PC-9 (cell line): ENCODE measurements at regions not wholly inside any gene's neighbourhood (a gene's known extent, or its start where the extent isn't known, plus 50 kb on each side); places are given as distances from the start of the nearest gene placed in this dataset.
"Not testable (repeated sequence)": the region's sequence is repeated elsewhere in the genome, so short reads cannot be mapped to it uniquely, and the experiment has no call there.

Source experiments
- BruUV-seq: library from RNA; stranded (reverse); fragments of 400-500 nt; replicated peaks from 2 replicates; lab custom pipeline; 2021; lab: Mats Ljungman, UMichigan
- CTCF ChIA-PET: fragments of 300-600 bp; sonication (Branson Sonifier 250); formaldehyde crosslinking; loops from one replicate; lab custom pipeline; 2022; ENCODE audit warnings: antibody characterized with exemption; lab: Charles Lee
- POLR2A ChIA-PET: fragments of 300-600 bp; sonication (Branson Sonifier 250); formaldehyde crosslinking; loops from one replicate; lab custom pipeline; 2022; ENCODE audit warnings: antibody characterized with exemption; ENCODE audit not compliant: unreplicated experiment; lab: Charles Lee
- DNase-seq, 2 experiments: peaks; one replicate each; pipeline versions ENCODE4 v3.0.0 to v3.0.0-alpha.2; 2015 to 2022; ENCODE audit warnings: mixed read lengths in 1 of 2
- H2AFZ ChIP-seq: fragments of 200-600 bp; sonication (generic); 2 replicates; pipeline ENCODE4 v1.8.1; 2017; ENCODE audit warnings: antibody characterized with exemption
- H3F3A ChIP-seq: fragments of 200-600 bp; sonication (generic); 2 replicates; pipeline ENCODE4 v1.8.1; 2017; ENCODE audit warnings: antibody characterized with exemption, mild to moderate bottlenecking, low read depth; ENCODE audit not compliant: insufficient read depth
- H3K27ac ChIP-seq: fragments of 200-600 bp; sonication (generic); 2 replicates; pipeline ENCODE4 v1.6.1; 2016; ENCODE audit warnings: mixed run types
- H3K27me3 ChIP-seq: fragments of 200-600 bp; sonication (generic); 2 replicates; pipeline ENCODE4 v1.6.1; 2016; ENCODE audit warnings: low read depth, mixed run types; ENCODE audit not compliant: insufficient read depth
- H3K36me3 ChIP-seq: fragments of 200-600 bp; sonication (generic); 2 replicates; pipeline ENCODE4 v1.6.1; 2016; ENCODE audit warnings: low read depth, mixed run types
- H3K4me1 ChIP-seq: fragments of 200-600 bp; sonication (generic); replicated peaks from 2 replicates; pipeline ENCODE4 v1.6.1; 2016; ENCODE audit warnings: mixed run types; ENCODE audit not compliant: insufficient read depth
- H3K4me2 ChIP-seq: fragments of 200-600 bp; sonication (generic); 2 replicates; pipeline ENCODE4 v1.6.1; 2017; ENCODE audit warnings: mixed run types
- H3K4me3 ChIP-seq: fragments of 200-600 bp; sonication (generic); 2 replicates; pipeline ENCODE4 v1.6.1; 2016; ENCODE audit warnings: mixed run types
- H3K79me2 ChIP-seq: fragments of 200-600 bp; sonication (generic); 2 replicates; pipeline ENCODE4 v1.6.1; 2017; ENCODE audit warnings: low read depth, mixed run types
- H3K9me2 ChIP-seq: fragments of 200-600 bp; sonication (generic); 2 replicates; pipeline ENCODE4 v1.8.1; 2017; ENCODE audit warnings: mild to moderate bottlenecking; ENCODE audit not compliant: insufficient read depth
- H3K9me3 ChIP-seq: fragments of 200-600 bp; sonication (generic); 2 replicates; pipeline ENCODE4 v1.8.1; 2016; ENCODE audit warnings: low read depth; ENCODE audit not compliant: insufficient read depth
- H4K20me1 ChIP-seq: fragments of 200-600 bp; sonication (generic); 2 replicates; pipeline ENCODE4 v1.8.1; 2017; ENCODE audit not compliant: insufficient read depth
- EZH2 ChIP-seq: fragments of 200-600 bp; sonication (generic); IDR thresholded peaks from 2 replicates; pipeline ENCODE4 v1.8.0; 2017; ENCODE audit warnings: antibody characterized with exemption, low read depth
- intact Hi-C: fragments of 100-400 bp; cut with micrococcal nuclease; formaldehyde crosslinking; loops from one replicate; pipeline ENCODE4 v1.10.0; 2022; ENCODE audit not compliant: unreplicated experiment
- TF ChIP-seq, protein P1 (sequence below): fragments of 200-600 bp; sonication (generic); conservative IDR thresholded peaks from 2 replicates; pipeline ENCODE4 v1.6.1; 2017; ENCODE audit warnings: mixed run types, antibody characterized with exemption, mild to moderate bottlenecking, moderate library complexity

DNA sequence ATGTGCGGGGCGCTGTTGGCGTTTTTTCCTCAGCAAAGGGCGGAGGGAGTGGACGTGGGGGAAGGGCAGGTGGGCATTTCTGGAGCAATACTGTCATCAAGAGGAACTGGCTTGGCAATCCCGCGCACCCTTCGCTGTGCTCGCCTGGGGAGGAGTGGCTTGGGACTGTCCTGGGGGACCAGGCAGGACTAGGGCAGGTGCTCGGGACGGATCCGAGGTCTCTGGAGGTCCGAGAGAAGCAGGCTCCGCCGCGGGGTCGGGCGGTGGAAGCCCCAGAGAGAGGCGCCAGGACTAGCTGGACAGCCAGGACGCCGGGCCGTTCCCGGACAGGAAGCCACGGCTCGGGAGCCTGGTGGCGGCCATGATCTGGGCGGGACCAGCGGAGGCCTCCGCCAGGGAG, 282.5 kb upstream of the AGTR2 start:
- H3K79me2 ChIP-seq, H3K36me3 ChIP-seq, CTCF ChIA-PET, BruUV-seq, POLR2A ChIA-PET, H4K20me1 ChIP-seq, H3F3A ChIP-seq, H3K9me2 ChIP-seq, H2AFZ ChIP-seq, H3K9me3 ChIP-seq, H3K27me3 ChIP-seq, intact Hi-C loops: not testable (repeated sequence)
- Histone ChIP-seq H3K4me2 (0 out of 2 replicates have a peak overlapping the region, but pooled peaks have one; percentile 36), H3K27ac (peak overlapping the region; percentile 70), H3K4me3 (peak overlapping the region; percentile 53; the same call in 1 of the 2 replicates), H3K4me1 (peaks cover 13% of the 10 kb centered on the region)
- TF ChIP-seq, protein P1, sequence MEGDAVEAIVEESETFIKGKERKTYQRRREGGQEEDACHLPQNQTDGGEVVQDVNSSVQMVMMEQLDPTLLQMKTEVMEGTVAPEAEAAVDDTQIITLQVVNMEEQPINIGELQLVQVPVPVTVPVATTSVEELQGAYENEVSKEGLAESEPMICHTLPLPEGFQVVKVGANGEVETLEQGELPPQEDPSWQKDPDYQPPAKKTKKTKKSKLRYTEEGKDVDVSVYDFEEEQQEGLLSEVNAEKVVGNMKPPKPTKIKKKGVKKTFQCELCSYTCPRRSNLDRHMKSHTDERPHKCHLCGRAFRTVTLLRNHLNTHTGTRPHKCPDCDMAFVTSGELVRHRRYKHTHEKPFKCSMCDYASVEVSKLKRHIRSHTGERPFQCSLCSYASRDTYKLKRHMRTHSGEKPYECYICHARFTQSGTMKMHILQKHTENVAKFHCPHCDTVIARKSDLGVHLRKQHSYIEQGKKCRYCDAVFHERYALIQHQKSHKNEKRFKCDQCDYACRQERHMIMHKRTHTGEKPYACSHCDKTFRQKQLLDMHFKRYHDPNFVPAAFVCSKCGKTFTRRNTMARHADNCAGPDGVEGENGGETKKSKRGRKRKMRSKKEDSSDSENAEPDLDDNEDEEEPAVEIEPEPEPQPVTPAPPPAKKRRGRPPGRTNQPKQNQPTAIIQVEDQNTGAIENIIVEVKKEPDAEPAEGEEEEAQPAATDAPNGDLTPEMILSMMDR = peak; percentile 33
- DNase-seq = peak; percentile 51 to 55

DNA sequence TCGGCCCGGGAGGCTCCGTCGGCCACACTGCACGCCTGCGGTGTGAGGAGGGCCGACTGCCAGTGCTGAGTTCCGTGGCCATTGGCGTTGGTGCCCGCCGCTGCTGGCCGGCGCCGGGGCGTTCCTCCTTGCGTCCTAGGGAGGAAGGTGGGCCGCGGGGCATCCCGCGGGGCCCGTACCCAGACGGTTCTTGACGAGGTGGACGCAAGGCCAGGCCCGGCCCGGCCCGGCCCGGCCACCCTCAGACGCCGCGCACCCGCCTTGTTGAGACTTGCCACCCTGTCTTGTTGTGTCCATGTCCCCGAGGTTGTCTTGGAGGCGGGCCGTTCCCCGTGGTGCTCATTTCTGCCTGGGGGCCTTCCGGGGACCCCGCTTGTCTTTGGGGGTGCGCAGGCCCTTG, 282.0 kb upstream of the AGTR2 start:
- intact Hi-C loops = not testable (repeated sequence)

DNA sequence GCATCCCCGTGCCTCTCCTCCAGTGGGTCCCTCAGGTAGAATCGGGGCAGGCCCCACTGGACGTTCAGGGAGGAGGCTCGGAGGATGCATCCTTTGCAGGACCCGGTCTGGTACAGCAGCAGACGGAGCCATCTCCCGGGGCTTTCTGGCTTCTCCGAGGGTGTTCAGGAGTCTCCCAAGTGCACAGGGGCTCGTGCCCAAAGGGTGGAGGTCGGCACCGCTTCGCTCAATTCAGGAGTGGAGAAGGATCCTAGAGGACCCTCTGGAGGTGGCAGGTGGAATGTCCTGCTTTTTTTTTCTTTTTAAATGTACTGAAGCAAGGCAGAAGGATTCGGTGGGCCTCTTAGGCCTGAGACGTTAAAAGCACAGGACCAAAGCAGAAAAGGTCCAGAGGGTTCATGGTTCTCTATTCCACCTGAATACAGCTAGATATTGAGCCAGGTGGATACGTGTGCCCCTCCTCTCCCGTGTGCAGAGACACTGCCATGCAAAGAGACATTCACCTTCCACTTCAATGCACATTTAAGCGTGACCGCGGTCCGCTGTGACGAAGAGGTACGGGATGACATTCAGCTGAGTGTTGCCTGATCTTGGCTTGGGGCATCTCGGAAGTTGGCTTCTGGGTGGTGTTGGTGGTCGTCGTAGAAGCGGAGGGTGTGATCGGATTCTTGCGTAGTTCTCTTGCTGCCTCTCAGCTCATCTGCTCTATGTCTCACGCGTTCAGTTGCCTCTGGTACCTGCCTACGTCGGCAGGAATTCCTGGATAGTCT, 281.2 kb upstream of the AGTR2 start:
- H3K4me2 ChIP-seq = peak overlapping the region; percentile 61
- peaks cover 10% of the 10 kb centered on the region; the same call in 1 of the 2 replicates for H3F3A ChIP-seq
- BruUV-seq = no TSS peak
- TF ChIP-seq EZH2 = no peak
- TF ChIP-seq, protein P1 = no peak
- H3K9me2 ChIP-seq = no peaks in the 10 kb centered on the region
- H3K27me3 ChIP-seq = no peaks in the 10 kb centered on the region
- H4K20me1 ChIP-seq = no peaks in the 10 kb centered on the region
- POLR2A ChIA-PET = no interaction called here
- peak overlapping the region; percentile 39; the same call in 1 of the 2 replicates for H3K4me3 ChIP-seq
- DNase-seq = no peak
- no peak overlapping the region for H2AFZ ChIP-seq
- CTCF ChIA-PET = no interaction called here
- no peaks in the 10 kb centered on the region for H3K9me3 ChIP-seq
- H3K79me2 ChIP-seq = no peaks in the 10 kb centered on the region
- no peaks in the 10 kb centered on the region for H3K36me3 ChIP-seq
- no peak overlapping the region for H3K27ac ChIP-seq
- peaks cover 22% of the 10 kb centered on the region for H3K4me1 ChIP-seq
- intact Hi-C loops = no loop called here

More for the DNA sequence above, 282.0 kb upstream of the AGTR2 start:
- BruUV-seq, H3F3A ChIP-seq, H3K27me3 ChIP-seq, POLR2A ChIA-PET, H4K20me1 ChIP-seq, CTCF ChIA-PET, H3K79me2 ChIP-seq, H3K9me2 ChIP-seq, H3K36me3 ChIP-seq, H3K9me3 ChIP-seq: not testable (repeated sequence)
- H3K27ac ChIP-seq = peak overlapping the region; percentile 55
- H2AFZ ChIP-seq = peak overlapping the region; percentile 79
- H3K4me3 ChIP-seq = peak overlapping the region; percentile 57
- H3K4me2 ChIP-seq = peak overlapping the region; percentile 72
- DNase-seq = peak in 1 of 2 experiments; percentile 13
- peaks cover 15% of the 10 kb centered on the region for H3K4me1 ChIP-seq
